GM12878 (cell line): ENCODE measurements at regions not wholly inside any gene's neighbourhood (a gene's known extent, or its start where the extent isn't known, plus 50 kb on each side); places are given as distances from the start of the nearest gene placed in this dataset.

Source experiments
- BCL11A ChIP-seq: IDR thresholded peaks from 2 replicates; pipeline ENCODE4 v1.6.1; 2011; ENCODE audit warnings: low read depth, low read length
- BCLAF1 ChIP-seq: fragments of 450-650 bp; IDR thresholded peaks from 2 replicates; pipeline ENCODE4 v1.6.1; 2017; ENCODE audit warnings: antibody characterized with exemption, mild to moderate bottlenecking, moderate library complexity
- BHLHE40 ChIP-seq, 2 experiments: fragments of 450-650 bp in 1 of 2; IDR thresholded peaks; 2 replicates each; pipeline ENCODE4 v1.6.1; 2011 to 2017; ENCODE audit warnings: low read depth in 2 of 2, borderline replicate concordance in 1 of 2, improper control_type of control experiment in 1 of 2, low read length in 1 of 2, mild to moderate bottlenecking in 1 of 2
- CREB1 ChIP-seq: IDR thresholded peaks from 2 replicates; pipeline ENCODE4 v1.6.1; 2012; ENCODE audit warnings: low read depth, mild to moderate bottlenecking, inconsistent platforms
- CTCF ChIP-seq, 3 experiments: IDR thresholded peaks in 2 of 3; conservative IDR thresholded peaks in 1 of 3; 2 replicates each; pipeline ENCODE4 v1.5.1; 2011; ENCODE audit warnings: low read depth in 3 of 3, low read length in 3 of 3, mild to moderate bottlenecking in 3 of 3, control low read depth in 2 of 3, moderate library complexity in 2 of 3, inconsistent platforms in 1 of 3, mixed read lengths in 1 of 3; ENCODE audit not compliant: control insufficient read depth in 2 of 3, insufficient read depth in 1 of 3; ENCODE audit errors: extremely low read depth in 1 of 3
- DPF2 ChIP-seq: fragments of 450-650 bp; IDR thresholded peaks from 2 replicates; pipeline ENCODE4 v1.6.1; 2017; ENCODE audit warnings: mild to moderate bottlenecking
- MYC ChIP-seq: IDR thresholded peaks from 2 replicates; pipeline ENCODE4 v1.6.1; 2011; ENCODE audit warnings: mild to moderate bottlenecking, low read length, moderate library complexity, inconsistent platforms; ENCODE audit not compliant: insufficient read depth, insufficient replicate concordance, insufficient read length, severe bottlenecking
- PBX3 ChIP-seq: IDR thresholded peaks from 2 replicates; pipeline ENCODE4 v1.6.1; 2011; ENCODE audit warnings: mild to moderate bottlenecking, low read depth, low read length, moderate library complexity; ENCODE audit not compliant: insufficient replicate concordance
- POLR2AphosphoS2 ChIP-seq: IDR thresholded peaks from 2 replicates; pipeline ENCODE4 v1.6.1; 2011; ENCODE audit warnings: low read depth, mild to moderate bottlenecking, low read length, improper control_type of control experiment, moderate library complexity
- PRDM15 ChIP-seq: fragments of 450-650 bp; formaldehyde crosslinking; IDR thresholded peaks from 2 replicates; pipeline ENCODE4 v1.4.0; 2020; ENCODE audit warnings: mild to moderate bottlenecking, moderate library complexity
- RELA ChIP-seq: fragments of 450-650 bp; IDR thresholded peaks from 2 replicates; pipeline ENCODE4 v1.8.0; 2014; ENCODE audit warnings: borderline replicate concordance; ENCODE audit not compliant: partially characterized antibody
- TCF12 ChIP-seq: IDR thresholded peaks from 2 replicates; pipeline ENCODE4 v1.6.1; 2011; ENCODE audit warnings: low read depth, mild to moderate bottlenecking, low read length
- TCF7 ChIP-seq: IDR thresholded peaks from 2 replicates; pipeline ENCODE4 v1.6.1; 2014; ENCODE audit warnings: antibody characterized with exemption, borderline replicate concordance

- TF ChIP-seq DPF2 (no peak), BCL11A (no peak), CTCF (IDR thresholded peaks at IDR 0.05 in 2 of 3, conservative IDR thresholded peaks at IDR 0.05 in 1 of 3; ENCODE audit: control insufficient read depth in 2 of 3, extremely low read depth in 1 of 3, insufficient read depth in 1 of 3, low read depth in 3 of 3, low read length in 3 of 3) (no peak), POLR2AphosphoS2 (no peak), TCF7 (no peak), PBX3 (no peak), BHLHE40 (IDR thresholded peaks at IDR 0.05; ENCODE audit: borderline replicate concordance in 1 of 2, low read depth in 2 of 2, low read length in 1 of 2) (no peak), MYC (no peak), BCLAF1 (no peak), RELA (no peak), TCF12 (no peak), PRDM15 (CRISPR knock-in tag) (no peak), CREB1 (no peak)
These were observed 83.7 kb upstream of the THBS1 start for GRCh38 chr15:39497016-39497758.
